ENCODE measurements at regions not wholly inside any gene's neighbourhood (a gene's known extent, or its start where the extent isn't known, plus 50 kb on each side); places are given as distances from the start of the nearest gene placed in this dataset.

DNA sequence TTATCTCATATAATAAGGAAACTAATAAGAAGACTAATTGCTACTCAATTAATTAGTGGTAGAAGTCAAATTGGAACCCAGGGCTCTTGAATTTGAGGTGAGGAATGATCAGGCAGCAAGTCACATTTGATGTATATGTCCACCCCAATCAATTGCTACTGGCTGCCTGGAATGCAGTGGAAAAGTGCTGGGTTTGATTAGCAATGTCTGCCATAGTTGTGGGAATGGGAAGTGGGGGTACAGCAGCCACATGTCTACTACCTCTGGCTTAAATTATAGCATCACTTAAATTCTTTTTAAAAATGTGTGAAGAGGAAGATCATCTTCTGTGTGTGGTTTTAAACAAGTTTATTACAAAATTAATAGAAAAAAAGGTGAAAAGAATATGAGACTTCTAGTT lies 50.8 kb upstream of the NAV2 start:
- no peak overlapping the region for H3K4me3 ChIP-seq (ENCODE audit: low read depth, low read length)
- TF ChIP-seq, protein P1, sequence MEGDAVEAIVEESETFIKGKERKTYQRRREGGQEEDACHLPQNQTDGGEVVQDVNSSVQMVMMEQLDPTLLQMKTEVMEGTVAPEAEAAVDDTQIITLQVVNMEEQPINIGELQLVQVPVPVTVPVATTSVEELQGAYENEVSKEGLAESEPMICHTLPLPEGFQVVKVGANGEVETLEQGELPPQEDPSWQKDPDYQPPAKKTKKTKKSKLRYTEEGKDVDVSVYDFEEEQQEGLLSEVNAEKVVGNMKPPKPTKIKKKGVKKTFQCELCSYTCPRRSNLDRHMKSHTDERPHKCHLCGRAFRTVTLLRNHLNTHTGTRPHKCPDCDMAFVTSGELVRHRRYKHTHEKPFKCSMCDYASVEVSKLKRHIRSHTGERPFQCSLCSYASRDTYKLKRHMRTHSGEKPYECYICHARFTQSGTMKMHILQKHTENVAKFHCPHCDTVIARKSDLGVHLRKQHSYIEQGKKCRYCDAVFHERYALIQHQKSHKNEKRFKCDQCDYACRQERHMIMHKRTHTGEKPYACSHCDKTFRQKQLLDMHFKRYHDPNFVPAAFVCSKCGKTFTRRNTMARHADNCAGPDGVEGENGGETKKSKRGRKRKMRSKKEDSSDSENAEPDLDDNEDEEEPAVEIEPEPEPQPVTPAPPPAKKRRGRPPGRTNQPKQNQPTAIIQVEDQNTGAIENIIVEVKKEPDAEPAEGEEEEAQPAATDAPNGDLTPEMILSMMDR (IDR thresholded peaks at IDR 0.05; ENCODE audit: insufficient read depth, low read length): no peak
- no peak for DNase-seq (ENCODE audit: low read depth)

DNA sequence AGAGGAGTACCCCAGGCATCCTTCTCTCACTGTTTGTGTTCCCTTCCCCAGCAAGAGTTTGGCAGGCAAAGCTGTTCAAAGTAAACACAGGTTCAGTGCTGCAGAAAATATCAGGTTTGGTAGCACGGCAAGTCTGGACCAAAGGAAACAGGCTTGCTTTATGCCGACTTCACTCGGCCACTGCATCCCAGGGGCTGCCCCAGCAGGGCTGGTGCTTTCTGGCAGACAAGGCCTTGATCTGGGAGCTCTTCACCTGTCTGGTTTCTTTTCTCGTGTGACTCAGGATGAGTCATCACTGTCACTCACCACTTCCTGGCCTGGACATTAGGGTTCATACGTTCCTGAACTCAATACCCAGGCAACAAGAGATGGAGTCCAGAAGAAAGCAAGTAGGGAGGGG lies 52.6 kb upstream of the NAV2 start:
- TF ChIP-seq, protein P1 (IDR thresholded peaks at IDR 0.05; ENCODE audit: insufficient read depth, low read length): no peak
- peak; percentile 45 for DNase-seq (ENCODE audit: low read depth)
- no peak overlapping the region for H3K4me3 ChIP-seq (ENCODE audit: low read depth, low read length)

DNA sequence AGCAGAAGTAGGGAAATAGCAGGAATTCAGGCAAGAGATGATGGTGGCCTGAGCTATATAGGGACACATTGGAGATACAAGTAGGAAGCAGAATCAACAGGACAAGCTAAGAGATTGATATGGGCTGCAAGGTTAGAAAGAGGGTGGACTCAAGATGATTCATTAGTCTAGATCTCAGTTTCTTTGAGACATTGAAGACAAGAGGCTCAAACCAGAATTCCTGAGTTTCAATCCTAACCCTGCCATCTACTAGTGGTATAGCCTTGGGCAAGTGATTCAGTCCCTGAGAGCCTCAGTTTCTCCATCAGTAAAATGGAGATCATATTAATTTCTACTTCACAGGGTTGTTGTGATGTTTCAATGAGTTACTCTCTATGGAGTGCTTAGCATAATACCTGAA lies 53.1 kb upstream of the NAV2 start:
- TF ChIP-seq, protein P1 (IDR thresholded peaks at IDR 0.05; ENCODE audit: insufficient read depth, low read length): no peak
- no peak overlapping the region for H3K4me3 ChIP-seq (ENCODE audit: low read depth, low read length)
- DNase-seq (ENCODE audit: low read depth): no peak

DNA sequence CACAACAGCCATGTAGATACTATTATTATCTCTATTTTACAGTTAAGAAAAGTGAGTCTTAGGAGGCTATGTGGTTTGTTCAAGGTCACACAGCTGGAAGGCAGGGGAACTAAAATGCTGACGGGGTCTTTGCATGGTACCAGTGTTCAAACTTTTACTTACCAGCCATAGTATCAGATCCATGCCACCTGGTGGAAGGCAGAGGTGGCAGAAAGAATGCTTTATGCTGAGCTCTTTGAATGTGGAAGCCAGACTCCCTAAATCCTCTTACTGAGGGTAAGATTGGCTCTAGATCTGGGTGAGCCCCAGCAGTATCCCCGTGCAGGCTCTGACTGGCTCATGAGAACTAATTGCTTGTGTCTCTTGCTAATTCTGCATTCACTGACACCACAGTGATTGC lies 54.3 kb upstream of the NAV2 start:
- DNase-seq (ENCODE audit: low read depth): no peak
- TF ChIP-seq, protein P1 (IDR thresholded peaks at IDR 0.05; ENCODE audit: insufficient read depth, low read length): peak; percentile 13
- H3K4me3 ChIP-seq (ENCODE audit: low read depth, low read length): no peak overlapping the region

DNA sequence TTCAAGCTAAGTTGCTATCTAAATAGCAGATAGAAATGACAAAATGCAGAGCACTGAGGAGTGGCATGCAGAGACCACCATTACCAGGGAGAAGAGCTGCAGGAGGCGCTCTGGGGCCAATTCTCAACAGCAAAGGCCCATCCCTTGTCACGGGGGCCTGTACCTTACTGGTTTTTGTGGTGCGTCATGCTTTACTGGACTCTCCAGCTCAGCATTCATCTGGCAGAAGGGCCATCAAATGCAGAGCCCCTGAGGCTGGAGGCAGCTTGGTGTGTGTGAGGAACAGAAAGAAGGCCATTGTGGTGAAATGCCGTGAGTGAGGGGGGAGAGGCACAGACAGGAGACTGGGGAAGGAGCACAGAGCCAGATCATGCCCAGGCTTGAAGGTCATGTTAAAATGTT lies 56.5 kb upstream of the NAV2 start:
- TF ChIP-seq, protein P1 (IDR thresholded peaks at IDR 0.05; ENCODE audit: insufficient read depth, low read length): no peak

DNA sequence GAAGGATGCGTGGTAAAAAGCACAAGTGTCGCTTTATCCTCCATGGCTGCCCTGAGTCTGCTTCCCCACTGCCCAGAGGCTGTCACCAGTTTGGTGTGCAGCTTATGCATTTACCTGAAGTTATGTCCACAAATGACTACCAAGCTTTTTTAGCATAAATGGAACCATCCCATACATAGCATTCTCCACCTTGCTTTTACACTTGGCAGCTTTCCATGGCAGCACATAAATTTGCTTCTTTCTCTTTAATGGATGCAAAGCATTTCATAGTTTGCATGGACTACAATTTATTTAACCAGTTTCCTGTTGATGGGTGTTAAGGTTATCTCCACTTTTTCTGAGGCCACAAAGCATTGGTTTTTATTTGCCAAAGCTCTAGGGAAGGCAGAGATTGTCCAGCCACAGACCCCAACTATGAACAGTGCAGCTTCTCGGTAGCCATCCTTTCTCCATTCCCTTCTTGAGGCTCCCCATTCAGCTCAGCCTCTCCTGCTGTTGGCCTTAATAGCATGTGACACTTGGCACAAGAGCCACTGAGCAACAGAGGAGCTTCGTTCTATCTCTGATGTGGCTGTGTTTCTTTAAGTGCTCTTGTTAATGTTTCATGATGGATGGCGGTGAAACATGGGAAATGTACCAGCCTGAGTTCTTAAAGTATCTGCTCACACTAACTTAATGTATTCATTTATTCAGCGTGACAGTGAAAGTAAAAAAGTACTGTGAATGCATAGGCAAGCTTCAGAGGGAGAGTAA lies 59.8 kb upstream of the NAV2 start:
- TF ChIP-seq, protein P1 (IDR thresholded peaks at IDR 0.05; ENCODE audit: insufficient read depth, low read length): no peak
- DNase-seq (ENCODE audit: low read depth): no peak
- no peak overlapping the region for H3K4me3 ChIP-seq (ENCODE audit: low read depth, low read length)

More for the DNA sequence above, 56.5 kb upstream of the NAV2 start:
- DNase-seq (ENCODE audit: low read depth): no peak
- H3K4me3 ChIP-seq (ENCODE audit: low read depth, low read length): no peak overlapping the region

DNA sequence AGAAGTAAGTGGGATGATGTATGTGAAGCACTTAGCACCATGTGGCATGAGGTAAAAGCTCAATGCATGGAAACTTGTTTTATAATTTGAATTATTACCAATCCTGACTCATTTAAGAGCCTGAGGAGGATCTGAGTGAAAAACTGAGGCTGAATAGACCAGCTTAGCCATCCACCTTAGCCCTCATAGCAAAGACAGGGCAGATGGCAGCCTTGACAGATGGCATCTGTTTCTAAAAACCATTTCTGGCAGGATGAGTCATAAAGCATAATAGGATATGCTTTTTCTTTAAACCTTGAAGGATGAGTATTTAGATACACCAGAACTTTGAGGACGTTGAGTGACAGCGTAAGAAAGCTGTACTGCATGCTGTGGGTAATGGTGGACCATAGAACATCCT lies 61.0 kb upstream of the NAV2 start:
- TF ChIP-seq, protein P1 (IDR thresholded peaks at IDR 0.05; ENCODE audit: insufficient read depth, low read length): no peak
- H3K4me3 ChIP-seq (ENCODE audit: low read depth, low read length): no peak overlapping the region
- DNase-seq (ENCODE audit: low read depth): no peak
